DMS153 treated with DMSO at 0.1 percent for 48 hours (cell line): ENCODE measurements at regions not wholly inside any gene's neighbourhood (a gene's known extent, or its start where the extent isn't known, plus 50 kb on each side); places are given as distances from the start of the nearest gene placed in this dataset.
A peak's percentile ranks its signal among the peaks of the same experiment; 100 is the strongest.
"Not testable (repeated sequence)": the region's sequence is repeated elsewhere in the genome, so short reads cannot be mapped to it uniquely, and the experiment has no call there.

Experiments used
- DNase-seq: peaks from one replicate; lab custom pipeline; 2025; ENCODE audit not compliant: unreplicated experiment; lab: John Stamatoyannopoulos, UW

DNA sequence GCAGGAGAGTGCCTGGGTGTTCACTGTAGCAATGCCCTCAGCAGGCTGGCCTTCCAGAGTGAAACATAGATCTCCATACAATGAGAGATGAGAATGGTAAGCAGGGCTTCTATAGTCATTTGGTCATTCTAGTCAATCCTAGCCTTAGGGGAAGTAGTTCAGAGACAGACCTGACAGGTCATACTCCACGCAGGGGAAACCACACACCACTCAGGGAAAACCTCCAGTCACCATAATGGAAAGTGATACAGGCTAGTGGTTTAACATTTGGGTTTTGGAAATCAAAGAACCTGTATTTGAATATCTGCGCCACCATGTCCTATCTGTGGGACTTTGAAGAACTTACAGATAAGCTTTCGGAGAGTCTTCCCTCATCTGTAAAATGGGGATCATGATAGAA is 425.7 kb upstream of the PPP2R3A start:
- DNase-seq, result no peak

DNA sequence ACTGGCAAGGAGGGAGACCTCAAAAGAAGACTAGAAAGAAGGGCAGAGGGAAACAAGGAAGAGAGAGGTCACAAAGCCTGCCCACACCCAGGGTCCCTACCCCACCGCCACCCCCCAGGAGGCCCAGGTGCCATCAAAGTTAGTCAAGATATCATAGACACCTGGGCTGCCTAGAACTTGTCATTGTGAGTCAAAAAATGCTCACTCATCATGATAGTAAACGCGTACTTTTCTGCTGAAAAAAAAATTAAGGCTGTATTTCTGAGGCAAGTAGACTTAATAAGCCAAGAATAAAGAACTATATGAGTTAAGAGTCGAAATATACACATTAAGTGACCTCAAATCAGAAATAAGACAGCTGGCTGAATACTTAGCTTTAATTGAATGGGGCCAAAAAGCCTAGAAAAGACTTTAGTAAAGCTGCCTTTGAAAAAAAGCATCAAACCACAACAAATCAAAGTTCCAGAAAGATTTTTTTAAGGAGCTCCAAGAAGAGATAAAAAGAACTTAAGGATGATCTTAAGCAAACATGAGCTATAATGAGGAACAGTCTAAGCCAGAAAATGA is 415.5 kb upstream of the PPP2R3A start:
- no peak for DNase-seq

DNA sequence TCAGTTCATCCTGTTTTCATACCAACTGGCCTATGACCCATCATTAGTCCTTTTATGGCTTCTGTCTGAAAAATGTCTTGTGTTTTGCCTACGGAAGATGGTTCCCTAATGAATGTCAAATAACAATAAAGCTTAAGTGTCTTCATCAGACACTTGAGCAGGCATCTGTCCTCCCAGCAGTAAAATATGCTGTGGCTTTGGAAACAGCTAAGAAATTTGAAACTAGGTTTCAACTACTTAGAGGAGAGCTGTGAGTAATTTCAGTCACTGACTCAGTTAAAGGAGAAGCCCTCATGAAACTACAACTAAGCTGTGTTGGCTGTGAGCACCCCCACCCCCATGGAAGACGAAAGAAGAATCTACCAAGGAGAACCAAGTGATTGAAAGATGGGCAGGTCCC is 409.4 kb upstream of the PPP2R3A start:
- no peak for DNase-seq

DNA sequence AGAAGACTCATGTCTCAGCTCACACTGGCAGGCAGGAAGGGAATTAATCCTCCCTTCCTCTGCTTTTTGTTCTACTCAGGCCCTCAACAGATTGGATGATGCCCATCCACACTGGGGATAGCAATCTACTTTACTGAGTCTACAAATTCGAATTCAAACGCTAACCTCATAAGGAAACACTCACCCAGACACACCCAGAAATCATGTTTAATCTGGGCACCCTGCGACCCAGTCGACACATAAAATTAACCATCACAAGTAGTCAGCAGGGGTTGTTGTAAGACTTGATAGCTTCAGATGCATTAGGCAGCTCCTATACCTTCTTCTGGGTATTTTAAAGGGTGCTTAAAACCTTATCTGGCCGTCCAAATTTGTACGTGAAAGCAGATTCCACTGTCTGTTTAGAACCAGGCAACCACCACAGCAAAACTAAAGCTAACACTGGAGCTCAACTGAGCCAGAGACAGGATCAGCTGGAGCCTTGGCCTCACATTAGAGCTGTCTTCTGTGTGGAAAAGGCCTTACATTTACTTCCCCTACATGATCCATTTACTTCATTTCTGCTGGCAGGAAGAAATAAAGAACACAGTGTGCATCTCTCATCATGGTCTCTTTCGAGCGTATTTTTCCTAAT is 407.3 kb upstream of the PPP2R3A start:
- DNase-seq, result no peak

DNA sequence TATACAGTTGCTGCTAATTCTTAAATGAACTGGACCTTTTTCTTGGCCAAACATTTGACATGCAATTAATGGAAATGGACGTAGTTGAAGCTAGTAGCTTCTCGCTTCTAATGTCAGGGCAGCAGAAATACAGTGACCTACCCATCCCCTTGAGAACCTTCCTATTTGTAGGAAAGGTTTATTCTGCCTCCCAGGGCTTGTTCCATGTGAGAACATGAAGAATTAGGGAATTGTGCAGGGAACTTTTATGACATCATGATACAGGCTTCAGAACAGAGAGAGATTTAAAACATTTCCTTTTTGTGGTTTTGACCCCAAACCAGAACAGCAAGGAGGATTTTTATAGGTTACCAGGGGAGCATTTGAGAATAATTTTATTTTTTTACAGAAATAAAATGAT is 406.6 kb upstream of the PPP2R3A start:
- DNase-seq, result no peak

DNA sequence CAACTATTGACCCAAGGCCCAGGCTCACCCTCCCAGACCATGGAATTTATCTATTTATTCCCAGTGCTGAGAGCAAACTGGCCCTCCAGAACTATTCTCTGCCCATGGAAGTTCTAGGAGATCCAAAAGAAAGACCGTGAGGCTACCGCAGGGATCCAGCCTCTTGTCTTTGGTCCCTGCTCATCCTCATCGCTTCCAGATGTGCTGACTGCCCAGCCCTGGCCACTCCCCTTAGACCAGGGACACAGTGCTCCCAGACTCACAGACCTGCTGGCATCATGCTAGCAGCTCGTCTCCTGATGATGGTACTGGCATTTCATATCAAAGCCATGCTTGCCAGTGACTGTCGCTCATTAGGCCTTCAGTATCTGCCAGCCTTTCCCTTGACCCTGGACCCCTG is 405.7 kb upstream of the PPP2R3A start:
- DNase-seq, result no peak

DNA sequence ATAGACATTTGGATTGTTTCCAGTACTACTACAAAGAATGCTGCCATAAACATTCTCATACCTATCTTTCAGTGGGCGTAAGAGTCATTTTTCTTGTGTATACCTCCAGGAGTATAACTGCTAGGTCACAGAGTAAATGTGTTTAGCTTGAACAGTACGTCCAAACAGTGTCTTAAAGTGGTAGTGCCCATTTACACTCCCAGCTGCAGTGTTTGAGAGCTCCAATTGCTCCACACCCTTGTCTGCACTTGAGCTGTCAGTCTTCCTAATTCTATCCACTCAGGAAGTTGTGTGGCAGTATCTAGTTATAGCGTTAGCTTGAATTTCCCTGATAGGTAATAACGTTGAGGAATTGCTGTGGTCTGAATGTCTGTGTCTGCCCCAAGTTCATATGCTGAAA is 404.7 kb upstream of the PPP2R3A start:
- no peak for DNase-seq

DNA sequence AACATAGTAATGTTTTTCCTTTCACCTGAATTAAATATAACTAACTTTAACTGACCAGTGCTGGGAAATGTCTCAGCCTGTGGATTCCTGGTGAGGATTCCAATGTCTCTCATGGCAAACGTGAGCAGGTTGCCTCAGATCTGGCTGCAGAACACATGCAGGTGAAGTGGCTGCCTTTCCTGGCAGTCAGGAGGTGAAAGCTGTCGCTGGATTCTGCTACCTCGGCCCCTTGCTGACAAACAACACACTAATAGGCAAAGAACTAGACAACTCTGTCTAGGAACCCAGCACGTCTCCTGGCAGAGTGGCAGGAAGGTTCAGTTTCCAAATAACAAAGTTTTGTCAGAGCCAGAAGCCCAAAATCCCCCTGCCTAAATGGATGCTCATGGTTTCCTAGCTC is 400.8 kb upstream of the PPP2R3A start:
- no peak for DNase-seq

DNA sequence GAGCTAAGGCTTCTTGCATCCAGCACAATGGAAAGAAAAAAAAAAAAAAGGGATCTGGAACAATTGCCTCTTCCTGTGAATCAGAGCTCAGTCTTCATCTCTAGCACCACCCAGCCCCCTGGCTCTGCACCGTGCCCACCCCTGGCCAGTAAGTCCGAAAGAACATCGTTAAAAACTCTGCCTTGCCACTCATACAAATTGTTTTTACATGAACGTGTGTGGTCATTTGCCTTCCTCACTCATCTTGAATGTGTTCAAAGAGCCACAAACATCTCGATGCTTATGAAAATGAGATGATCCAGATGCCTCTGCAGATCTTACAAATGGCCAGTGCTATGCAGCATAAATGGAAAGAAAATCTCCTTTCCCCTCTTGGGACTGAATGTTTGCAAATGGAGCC is 400.0 kb upstream of the PPP2R3A start:
- no peak for DNase-seq

DNA sequence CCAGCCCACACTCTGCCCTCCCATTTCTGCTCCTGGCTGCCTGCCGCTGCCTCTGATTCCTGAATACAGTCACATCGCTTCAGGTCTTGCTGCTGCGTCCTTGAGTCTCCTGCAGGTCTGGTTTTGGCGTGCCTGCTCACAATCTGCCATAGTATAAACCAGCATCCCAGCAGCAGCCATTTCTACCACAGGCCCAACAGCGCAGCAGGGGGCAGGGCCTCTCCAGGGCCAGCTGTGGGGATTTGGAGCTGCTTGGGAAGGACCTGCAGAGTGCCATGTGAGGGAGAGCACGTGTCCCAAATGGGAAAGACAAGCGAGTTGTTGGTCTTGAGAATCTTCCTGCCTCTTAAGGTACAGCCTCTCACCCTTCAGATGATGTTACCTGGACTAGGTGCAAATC is 398.3 kb upstream of the PPP2R3A start:
- DNase-seq, result no peak

DNA sequence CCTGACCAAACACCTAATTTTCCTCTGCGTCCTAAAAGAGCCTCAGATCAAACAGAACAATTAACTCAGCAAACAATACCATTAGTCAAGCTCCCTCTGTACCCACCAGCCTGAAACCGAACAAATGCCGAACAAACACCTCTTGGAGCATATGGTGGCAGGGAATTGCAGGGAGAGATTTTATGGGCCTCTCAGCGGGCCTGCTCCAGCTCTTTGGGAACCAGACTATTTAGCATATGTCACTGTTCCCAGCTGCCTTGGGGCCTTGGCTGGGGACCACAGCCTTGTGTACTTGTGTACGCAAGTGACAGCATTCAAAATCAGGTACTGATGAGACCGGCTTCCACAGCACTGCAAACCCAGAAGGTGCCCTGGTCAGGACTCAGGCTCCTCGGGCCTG is 388.8 kb upstream of the PPP2R3A start:
- peak; percentile 62 for DNase-seq

DNA sequence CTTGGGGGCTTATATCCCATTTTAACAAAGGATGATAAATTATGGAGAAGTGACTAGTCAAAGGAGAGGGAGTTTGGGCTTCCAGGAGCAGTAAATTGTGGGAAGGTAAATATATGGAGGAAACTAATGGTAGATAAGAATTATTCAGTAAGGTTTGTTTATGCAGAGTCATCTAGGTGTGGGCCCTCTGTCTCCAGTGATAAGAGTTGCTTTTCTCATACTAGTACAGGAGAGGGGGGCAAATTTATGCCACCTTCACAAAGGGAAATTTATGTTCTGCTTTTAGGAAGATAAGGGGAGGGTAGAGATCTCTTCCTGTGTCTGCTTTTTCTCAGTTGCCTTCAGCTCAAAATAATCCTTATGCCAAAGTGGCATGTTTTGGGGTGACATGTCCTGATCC is 383.7 kb upstream of the PPP2R3A start:
- no peak for DNase-seq

DNA sequence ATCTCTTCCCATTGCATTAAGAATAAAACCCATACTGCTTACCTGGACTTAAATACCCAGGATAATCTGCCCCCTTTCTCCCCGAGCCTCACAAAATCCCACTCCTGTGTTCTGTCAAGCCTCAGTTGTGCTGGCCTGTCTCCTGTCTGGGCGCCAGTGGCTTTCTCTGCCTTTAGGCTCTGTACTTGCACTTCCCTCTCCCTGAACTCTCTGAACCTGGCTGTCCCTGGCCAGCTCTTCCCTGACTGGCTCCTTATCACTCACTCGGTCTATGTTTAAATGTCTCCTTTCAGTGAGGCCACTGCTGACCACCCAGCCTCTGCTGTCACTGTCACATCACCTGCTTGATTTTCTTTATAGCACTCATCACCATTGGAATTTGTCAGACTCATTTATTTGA is 382.7 kb upstream of the PPP2R3A start:
- DNase-seq, result no peak

DNA sequence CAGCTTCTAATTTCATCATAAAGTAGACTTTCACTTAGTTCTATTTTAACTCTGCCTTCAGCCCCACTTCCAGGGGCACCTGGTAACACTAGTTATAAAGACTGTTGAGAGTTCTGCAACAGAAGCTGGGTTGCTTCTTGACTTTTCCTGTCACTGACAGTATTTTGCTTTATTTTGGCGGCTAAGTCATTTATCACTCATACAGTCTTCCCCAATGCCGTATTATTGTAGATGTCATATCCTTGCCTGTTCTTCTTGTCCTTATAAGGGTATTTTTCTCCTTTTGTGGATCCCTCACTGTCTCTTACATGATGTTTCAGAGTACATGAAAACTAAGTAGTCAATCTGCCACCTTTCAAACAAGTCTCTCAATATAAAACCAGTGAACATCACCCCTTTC is 369.0 kb upstream of the PPP2R3A start:
- DNase-seq, result no peak

DNA sequence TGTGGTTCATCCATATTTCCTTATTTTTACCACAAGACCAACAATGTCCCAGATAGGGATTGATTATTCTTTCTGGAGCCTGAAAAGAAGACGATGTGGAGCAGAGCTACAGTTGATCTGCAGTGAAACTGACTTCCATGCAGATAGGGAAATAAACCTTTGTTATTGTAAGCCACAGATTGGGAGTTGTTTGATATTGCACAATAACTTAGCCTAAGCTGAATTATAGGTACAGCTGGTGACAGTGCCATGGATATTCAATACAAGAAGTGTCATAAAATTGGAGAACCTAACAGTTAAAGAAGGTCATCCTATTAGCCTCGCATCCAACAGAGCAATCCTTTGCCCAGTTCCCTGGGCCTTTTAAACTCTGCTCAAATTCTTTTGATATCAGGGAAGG is 367.7 kb upstream of the PPP2R3A start:
- DNase-seq, result no peak

DNA sequence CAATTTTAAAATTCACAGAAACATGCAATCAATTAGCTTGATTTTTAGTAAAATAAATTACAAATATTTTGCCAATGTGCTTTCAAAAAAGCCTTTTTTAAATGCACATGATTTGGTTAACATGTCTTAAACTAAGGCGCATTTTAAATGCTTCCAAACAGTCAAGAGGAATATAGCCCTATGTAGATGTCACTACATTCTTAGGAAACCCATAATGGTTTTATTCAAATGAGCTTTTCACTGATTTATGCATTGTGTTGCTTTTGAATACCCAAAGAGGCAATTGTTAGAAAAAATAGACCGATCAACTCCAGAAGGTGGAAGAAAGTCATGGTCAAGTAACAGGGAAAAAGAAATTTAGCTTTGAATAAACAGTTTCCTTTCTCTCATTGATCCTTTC is 366.9 kb upstream of the PPP2R3A start:
- no peak for DNase-seq

DNA sequence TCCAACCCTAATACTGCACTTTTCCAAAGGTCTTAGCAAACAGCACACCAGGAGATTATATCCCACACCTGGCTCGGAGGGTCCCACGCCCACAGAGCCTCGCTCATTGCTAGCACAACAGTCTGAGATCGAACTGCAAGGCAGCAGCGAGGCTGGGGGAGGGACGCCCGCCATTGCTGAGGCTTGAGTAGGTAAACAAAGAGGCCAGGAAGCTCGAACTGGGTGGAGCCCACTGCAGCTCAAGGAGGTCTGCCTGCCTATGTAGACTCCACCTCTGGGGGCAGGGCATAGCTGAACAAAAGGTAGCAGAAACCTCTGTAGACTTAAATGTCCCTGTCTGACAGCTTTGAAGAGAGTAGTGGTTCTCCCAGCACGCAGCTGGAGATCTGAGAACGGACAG is 361.0 kb upstream of the PPP2R3A start:
- DNase-seq, result not testable (repeated sequence)

DNA sequence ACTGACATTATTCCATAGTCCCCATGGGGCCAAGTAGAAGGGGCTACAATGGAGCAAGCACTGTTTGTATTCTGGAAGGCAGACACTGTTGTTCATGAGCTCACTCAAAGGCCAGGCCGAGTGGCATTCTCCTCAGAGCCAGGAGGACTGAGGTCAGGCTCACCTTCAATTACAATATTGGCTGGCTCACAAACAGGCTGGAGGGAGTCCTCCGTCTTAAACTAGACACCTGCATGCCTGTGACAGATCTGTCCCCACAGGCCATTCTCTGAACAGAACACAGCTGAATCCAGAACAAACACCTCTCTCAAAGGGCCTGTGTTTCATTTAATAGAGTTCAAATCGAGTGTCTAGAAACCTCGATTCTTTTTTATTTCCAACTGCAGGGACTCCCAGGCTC is 347.4 kb upstream of the PPP2R3A start:
- no peak for DNase-seq

DNA sequence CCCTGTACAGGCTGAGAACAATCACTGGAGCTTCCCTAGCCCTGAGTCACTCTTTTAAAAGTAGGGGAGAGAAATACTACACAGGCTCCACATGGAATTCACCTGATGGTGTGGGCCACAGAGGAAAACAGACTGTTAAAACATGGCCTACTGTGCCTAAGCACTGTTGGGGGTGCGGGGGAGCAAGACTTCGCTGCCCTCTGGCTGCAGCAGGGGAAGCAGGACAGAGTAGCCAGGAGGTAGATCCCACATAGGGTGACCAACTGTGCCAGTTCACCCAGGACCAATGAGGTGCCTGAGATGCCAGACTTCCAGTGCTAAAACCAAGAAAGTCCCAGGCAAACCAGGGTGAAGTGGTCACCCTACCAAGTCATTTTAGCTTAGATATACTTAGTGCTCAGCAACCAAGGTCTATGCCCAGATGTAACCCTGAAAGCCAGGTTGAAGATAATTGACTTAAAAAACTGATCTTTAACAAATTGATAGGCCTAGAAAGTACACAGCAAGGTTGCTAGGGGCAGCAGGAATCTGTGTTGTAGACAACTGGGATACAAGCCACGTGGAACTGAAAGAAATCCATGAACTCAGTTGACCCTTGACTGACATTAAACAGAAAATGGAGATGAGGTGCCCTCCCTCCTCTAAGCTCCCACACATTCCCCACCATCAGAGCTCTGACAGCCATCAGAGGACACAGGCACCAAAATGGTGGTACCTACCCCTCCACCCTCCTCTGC is 344.2 kb upstream of the PPP2R3A start:
- DNase-seq, result no peak

DNA sequence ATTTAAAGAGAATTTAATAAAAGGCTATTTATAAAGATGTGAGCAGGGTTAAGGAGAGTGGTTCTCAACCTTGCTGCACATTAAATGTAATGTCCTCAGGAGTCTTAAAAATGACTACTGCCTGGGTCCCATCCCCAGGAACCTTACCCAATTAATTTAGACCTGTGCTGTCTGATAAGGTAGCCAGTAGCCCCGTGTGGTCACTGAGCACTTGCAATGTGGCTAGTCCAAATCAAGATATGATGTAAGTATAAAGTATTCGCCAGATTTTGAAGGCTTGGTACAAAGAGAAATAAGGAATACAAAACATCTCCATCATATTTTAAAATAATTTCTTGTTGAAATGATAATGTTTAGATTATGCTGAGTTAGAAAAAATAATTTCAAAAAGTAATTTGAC is 343.3 kb upstream of the PPP2R3A start:
- no peak for DNase-seq

DNA sequence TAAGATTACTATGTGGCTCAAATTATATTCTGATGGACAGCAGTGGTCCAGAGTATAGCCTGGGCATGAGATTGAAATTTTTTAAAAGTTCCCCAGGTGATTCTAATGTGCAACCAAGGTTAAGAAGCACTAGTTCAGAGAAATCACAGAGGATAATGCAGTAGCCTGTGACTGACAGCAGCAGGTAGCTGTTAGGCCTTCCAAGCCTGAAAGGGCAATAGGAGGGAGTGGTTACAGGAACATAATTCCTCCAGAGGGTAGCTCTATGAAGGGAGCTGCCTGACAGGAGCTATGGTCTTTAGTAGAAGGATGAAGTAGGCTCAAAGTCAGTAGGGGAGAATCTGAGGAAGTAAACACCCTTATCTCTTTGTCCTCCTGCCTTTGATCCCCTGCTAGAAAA is 342.9 kb upstream of the PPP2R3A start:
- DNase-seq, result no peak

DNA sequence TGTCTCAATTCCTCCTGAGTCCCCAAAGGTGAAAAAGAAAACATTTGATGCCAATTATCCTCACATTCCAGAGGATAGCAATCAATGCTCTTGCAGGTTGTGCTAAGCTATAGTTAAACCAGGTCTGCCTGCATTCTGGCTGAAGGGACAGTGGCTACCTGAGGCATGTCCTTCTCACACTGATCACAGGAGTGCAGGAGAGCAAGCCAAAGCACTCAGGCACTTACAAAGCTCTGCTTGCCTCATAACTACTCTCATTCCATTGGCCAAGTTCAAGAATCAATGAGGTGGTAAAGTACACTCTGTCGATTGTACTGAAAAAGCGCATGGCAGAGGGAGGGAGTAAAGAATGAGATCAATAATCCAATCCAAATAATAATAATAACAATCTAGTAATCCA is 342.0 kb upstream of the PPP2R3A start:
- no peak for DNase-seq

DNA sequence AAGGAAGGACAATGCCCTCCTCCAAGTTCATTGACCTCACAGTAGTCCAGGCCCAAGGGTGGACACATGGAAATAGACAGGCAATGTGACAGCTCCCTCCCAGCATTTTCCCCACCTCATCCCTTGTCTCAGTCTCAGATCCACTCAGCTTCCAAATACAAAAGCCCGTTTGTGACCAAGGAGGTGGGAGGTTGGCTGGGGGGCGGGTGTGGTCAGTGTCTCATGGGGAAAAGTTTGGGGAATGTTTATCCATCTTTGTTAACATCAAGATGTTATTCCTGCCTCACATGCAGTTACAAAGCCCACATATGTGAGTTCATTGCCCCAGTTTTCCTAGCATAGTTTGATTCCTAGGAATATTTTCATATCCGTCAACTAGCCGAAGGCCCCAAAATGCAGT is 338.5 kb upstream of the PPP2R3A start:
- DNase-seq, result no peak
